HEK293T (cell line): ENCODE measurements at regions not wholly inside any gene's neighbourhood (a gene's known extent, or its start where the extent isn't known, plus 50 kb on each side); places are given as distances from the start of the nearest gene placed in this dataset.

Experiments used
- CTCF ChIA-PET: fragments of 350-600 bp; formaldehyde crosslinking; extraction: SDS; loops from one replicate; lab custom pipeline; 2021; ENCODE audit warnings: antibody characterized with exemption, inconsistent platforms; lab: Yijun Ruan, JAX
- POLR2A ChIA-PET: fragments of 350-600 bp; formaldehyde crosslinking; extraction: SDS; loops from one replicate; lab custom pipeline; 2020; ENCODE audit warnings: antibody characterized with exemption, inconsistent platforms; lab: Yijun Ruan, JAX
- DNase-seq: peaks from one replicate; pipeline ENCODE4 v3.0.0; 2012; ENCODE audit warnings: mixed read lengths; ENCODE audit errors: extremely low spot score
- ARNT ChIP-seq: fragments of 450-650 bp; IDR thresholded peaks from 2 replicates; pipeline ENCODE4 v1.6.1; 2017; ENCODE audit warnings: mild to moderate bottlenecking
- BHLHE40 ChIP-seq: fragments of 450-650 bp; IDR thresholded peaks from 2 replicates; pipeline ENCODE4 v1.6.1; 2016; ENCODE audit warnings: mild to moderate bottlenecking, moderate library complexity, borderline replicate concordance
- CTBP1 ChIP-seq: fragments of 450-650 bp; IDR thresholded peaks from 2 replicates; pipeline ENCODE4 v1.6.1; 2016; ENCODE audit warnings: borderline replicate concordance
- ELF4 ChIP-seq: fragments of 450-650 bp; IDR thresholded peaks from 2 replicates; pipeline ENCODE4 v1.6.1; 2017; ENCODE audit warnings: antibody characterized with exemption
- FOXA1 ChIP-seq: fragments of 450-650 bp; IDR thresholded peaks from 2 replicates; pipeline ENCODE4 v1.6.1; 2016; ENCODE audit warnings: mild to moderate bottlenecking
- FOXK2 ChIP-seq: fragments of 450-650 bp; IDR thresholded peaks from 2 replicates; pipeline ENCODE4 v1.6.1; 2016; ENCODE audit warnings: mild to moderate bottlenecking
- FOXM1 ChIP-seq: fragments of 450-650 bp; IDR thresholded peaks from 2 replicates; pipeline ENCODE4 v1.6.1; 2017; ENCODE audit warnings: mild to moderate bottlenecking, borderline replicate concordance
- HDGF ChIP-seq: fragments of 450-650 bp; IDR thresholded peaks from 2 replicates; pipeline ENCODE4 v1.6.1; 2017; ENCODE audit warnings: antibody characterized with exemption, borderline replicate concordance
- L3MBTL2 ChIP-seq: fragments of 450-650 bp; conservative IDR thresholded peaks from 2 replicates; pipeline ENCODE4 v1.6.1; 2016; ENCODE audit warnings: mild to moderate bottlenecking
- LEF1 ChIP-seq: fragments of 450-650 bp; IDR thresholded peaks from 2 replicates; pipeline ENCODE4 v1.6.1; 2017; ENCODE audit warnings: mild to moderate bottlenecking, borderline replicate concordance
- NFRKB ChIP-seq: fragments of 450-650 bp; IDR thresholded peaks from 2 replicates; pipeline ENCODE4 v1.6.1; 2016; ENCODE audit warnings: mild to moderate bottlenecking, moderate library complexity
- SP1 ChIP-seq: fragments of 450-650 bp; IDR thresholded peaks from 2 replicates; pipeline ENCODE4 v1.6.1; 2017
- SUZ12 ChIP-seq: fragments of 450-650 bp; IDR thresholded peaks from 2 replicates; pipeline ENCODE4 v1.6.1; 2016; ENCODE audit warnings: mild to moderate bottlenecking
- TARDBP ChIP-seq: fragments of 450-650 bp; IDR thresholded peaks from 2 replicates; pipeline ENCODE4 v1.6.1; 2016
- ZNF384 ChIP-seq: fragments of 450-650 bp; IDR thresholded peaks from 2 replicates; pipeline ENCODE4 v1.6.1; 2016
- TF ChIP-seq, protein P1 (sequence below): fragments of 450-650 bp; IDR thresholded peaks from 2 replicates; pipeline ENCODE4 v1.6.1; 2016

DNA sequence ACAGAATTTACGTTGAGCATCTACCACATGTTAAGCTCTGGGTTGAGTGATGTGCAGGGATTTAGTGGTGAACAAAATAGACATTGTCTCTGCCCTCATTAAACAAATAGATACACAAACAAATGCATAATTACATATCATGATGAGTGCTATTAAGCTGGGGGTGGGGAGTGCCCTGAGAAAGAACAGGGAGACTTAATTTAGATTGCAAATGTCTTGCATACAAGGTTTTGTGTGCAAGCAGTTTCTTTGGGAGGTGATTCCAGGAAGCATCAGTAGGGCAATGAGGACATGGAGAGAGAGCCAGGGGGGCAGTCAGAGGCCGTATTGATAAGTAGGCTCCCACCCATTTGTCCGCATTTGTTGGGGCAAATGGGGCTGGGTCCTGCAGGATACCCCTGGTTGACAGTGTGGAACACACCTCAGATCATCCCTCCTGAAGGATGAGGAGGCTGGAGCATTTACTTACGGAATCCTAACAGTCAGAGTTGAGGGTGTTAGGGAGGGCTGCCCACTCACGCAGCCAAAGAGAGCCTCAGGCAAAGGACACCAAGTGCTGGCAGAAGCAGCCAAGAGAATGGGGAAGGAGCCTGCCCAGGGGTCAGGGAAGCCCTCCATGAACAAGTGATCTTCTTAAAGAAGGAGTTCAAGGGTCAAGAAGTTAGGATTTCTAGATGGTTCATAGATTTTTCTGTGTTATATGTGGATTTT, 245.9 kb downstream of the BCOR start:
- TF ChIP-seq TARDBP (no peak), SUZ12 (no peak)
- ChIA-PET CTCF (interaction anchor here (0.7 kb wide), 1 partner anchor 121 kb away, joined by 3 read pairs; no protein-coding TSS in a partner anchor), POLR2A (no interaction called here)
- no peak for DNase-seq

DNA sequence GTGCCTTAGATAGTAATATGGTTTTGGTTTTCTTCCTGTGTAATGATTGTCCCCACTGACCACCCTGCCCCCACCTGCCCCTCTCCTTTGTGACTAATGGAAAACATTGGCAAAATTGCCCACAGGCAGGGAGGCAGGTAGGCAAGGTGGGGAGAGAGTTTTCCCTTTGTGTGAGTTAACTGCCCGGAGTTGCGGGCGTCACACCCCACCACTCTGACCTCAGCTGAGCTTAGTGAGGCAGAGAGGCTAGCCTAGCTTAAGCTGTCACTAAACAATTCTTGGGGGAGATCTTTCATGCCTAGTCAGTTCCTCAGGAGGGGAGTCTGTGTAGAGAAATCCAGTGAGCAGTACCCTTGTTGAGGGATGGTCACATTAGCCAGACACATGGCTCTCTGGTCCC, 245.3 kb downstream of the BCOR start:
- ChIA-PET CTCF (no interaction called here), POLR2A (no interaction called here)
- no peak for TF ChIP-seq CTBP1
- TF ChIP-seq ELF4: no peak
- no peak for TF ChIP-seq ZNF384
- no peak for TF ChIP-seq TARDBP
- TF ChIP-seq BHLHE40: no peak
- no peak for TF ChIP-seq SP1
- TF ChIP-seq ARNT: no peak
- TF ChIP-seq, protein P1, sequence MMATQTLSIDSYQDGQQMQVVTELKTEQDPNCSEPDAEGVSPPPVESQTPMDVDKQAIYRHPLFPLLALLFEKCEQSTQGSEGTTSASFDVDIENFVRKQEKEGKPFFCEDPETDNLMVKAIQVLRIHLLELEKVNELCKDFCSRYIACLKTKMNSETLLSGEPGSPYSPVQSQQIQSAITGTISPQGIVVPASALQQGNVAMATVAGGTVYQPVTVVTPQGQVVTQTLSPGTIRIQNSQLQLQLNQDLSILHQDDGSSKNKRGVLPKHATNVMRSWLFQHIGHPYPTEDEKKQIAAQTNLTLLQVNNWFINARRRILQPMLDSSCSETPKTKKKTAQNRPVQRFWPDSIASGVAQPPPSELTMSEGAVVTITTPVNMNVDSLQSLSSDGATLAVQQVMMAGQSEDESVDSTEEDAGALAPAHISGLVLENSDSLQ: no peak
- no peak for TF ChIP-seq HDGF
- no peak for TF ChIP-seq FOXK2
- no peak for TF ChIP-seq LEF1
- TF ChIP-seq SUZ12: no peak
- no peak for TF ChIP-seq FOXA1
- no peak for TF ChIP-seq L3MBTL2
- no peak for DNase-seq

DNA sequence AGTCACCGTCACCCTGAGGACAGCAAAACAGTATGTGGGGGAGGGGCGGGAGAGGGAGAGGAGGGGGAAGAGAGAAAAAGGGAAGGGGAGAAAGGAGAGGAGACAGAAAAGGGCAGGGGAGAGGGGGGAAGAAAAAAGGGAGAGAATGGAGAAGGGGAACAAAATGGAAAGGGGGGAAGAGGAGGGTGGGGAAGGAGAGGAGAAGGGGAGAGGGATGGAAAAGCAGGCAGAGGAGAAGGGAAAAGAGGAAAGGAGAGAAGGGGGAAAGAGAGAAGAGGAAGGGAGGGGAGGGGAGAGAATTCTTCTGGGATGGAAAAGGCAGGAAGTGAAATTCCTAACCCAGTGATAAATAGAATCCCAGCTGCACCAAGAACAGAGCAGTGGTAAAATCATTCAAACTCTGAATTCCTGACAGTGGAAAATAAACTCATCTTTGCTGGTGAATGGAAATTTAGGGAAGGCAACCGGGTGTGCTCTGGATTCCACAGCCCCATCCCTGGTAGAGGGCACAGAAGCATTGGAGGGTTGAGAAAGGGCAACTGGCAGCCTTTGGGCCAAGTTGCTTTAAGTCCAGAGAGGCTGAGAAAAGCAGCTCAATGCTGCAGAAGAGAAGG, 244.2 kb downstream of the BCOR start:
- DNase-seq: no peak
- CTCF ChIA-PET: interaction anchor here (0.6 kb wide), 1 partner anchor 41 kb away, joined by 5 read pairs; no protein-coding TSS in a partner anchor
- POLR2A ChIA-PET: no interaction called here
- TF ChIP-seq BHLHE40 (no peak), LEF1 (no peak), FOXM1 (no peak), FOXA1 (no peak), CTBP1 (no peak), SUZ12 (no peak), ZNF384 (no peak), SP1 (no peak), NFRKB (no peak), TARDBP (no peak), L3MBTL2 (no peak), FOXK2 (no peak), HDGF (no peak), ARNT (no peak), ELF4 (no peak)
- TF ChIP-seq, protein P1: no peak

DNA sequence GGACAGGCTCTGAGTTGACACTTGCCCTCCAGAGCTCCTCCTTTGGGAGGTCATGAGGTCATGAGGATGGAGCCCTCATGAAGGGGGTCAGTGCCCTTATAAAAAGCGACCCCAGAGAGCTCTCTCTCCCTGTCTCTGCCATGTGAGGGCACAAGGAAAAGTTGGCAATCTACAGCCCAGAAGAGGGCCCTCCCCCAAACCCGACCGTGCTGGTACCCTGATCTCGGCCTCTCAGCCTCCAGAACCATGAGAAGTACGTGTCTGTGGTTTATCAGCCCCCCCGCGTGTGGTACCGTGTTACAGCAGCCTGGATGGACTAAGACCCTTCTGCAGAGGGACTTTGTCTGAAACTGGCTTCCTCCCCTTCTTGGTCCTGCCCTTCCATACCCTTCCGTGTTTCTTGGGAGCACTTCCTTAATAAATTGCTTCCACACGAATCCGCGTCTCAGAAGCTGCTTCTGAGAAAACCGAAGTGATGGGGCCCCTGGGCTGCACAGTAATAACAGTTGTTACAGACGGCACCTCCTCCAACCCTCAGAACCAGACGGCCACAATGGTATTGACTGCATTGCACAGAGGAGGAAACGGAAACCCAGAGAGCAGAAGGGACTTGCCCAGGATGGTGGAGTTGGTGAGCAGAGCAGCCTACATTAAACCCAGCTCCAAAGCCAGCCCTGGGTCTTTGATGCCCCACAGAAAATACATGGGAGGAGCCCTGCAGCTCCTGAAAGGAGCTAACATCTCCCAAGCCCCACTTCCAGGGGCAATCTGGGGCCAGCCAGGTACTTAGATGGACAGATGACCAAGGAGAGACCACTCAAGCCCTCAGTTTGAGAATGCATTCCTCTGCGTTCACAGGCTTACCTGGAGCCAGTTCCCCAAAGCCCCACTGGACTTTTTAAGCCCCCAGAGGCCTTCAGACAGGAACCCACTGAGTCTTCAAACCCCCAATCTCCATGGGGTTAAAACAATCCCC, 242.7 kb downstream of the BCOR start:
- no peak for DNase-seq
- ChIA-PET POLR2A (no interaction called here), CTCF (no interaction called here)
- no peak for TF ChIP-seq BHLHE40
- no peak for TF ChIP-seq TARDBP

DNA sequence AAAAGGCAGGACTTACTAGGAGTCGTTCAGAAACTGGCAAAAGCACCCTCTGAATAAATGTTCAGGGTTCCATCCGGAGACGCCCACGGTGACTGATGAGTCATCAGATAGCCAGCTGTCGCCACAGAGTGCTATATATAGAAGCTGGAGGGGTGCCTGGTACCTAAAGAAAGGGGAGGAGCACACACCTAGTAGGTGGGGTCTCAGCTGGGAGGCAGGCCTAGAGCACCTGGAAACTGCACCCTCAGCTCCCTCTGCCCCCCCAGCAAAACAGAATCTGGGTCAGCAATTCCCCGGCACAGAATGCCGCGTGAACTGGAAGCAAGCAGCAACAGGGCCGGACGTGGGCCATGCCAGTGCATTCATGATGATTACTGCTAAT, 242.0 kb downstream of the BCOR start:
- no peak for TF ChIP-seq NFRKB
- DNase-seq: no peak
- POLR2A ChIA-PET: no interaction called here
- CTCF ChIA-PET: no interaction called here

DNA sequence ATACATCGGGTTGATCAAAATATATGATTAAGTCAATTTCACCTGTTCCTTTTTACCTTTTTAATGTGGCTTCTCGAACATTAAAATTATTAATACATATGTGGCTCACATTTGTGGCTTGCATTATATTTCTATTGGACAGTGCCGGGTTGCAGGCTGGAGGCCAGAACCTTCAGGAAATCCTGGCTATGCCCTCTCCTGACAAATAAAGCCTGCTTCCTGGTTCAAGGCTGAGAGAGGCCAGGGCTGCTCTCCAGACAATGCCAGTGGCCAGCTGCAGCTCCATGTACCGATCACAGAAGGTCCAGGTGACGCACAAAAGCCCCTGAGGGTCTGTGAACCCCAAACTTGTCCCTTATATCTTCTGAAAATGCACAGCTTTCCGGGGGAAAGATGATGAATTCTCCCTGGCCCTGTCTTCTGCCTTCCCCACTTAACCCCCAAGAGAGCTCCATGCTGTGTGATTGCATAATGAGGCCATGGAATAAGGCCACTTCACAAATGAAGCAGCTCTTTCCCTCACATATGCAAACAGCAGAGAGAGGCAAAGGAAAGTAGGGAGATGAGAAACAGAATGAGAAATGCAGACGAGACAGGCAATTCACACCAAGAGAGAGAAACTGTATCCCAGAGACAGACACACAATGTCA, 241.2 kb downstream of the BCOR start:
- DNase-seq: no peak

More for the DNA sequence above, 241.2 kb downstream of the BCOR start:
- CTCF ChIA-PET: no interaction called here
- TF ChIP-seq LEF1 (no peak), ELF4 (no peak), CTBP1 (no peak), NFRKB (no peak), SP1 (no peak), ARNT (no peak), FOXK2 (no peak), ZNF384 (no peak), FOXA1 (no peak), BHLHE40 (no peak), TARDBP (no peak), SUZ12 (no peak), HDGF (no peak), L3MBTL2 (no peak)
- TF ChIP-seq, protein P1: no peak
- POLR2A ChIA-PET: no interaction called here
